Stimulated activated CD4-positive, alpha-beta T cell treated with anti-CD3 and anti-CD28 coated beads, Interleukin-1b, Interleukin-23, amount 100 ng/mL, for 4 hours (primary cell): ENCODE measurements at regions not wholly inside any gene's neighbourhood (a gene's known extent, or its start where the extent isn't known, plus 50 kb on each side); places are given as distances from the start of the nearest gene placed in this dataset.
"Not testable (repeated sequence)": the region's sequence is repeated elsewhere in the genome, so short reads cannot be mapped to it uniquely, and the experiment has no call there.

Source experiments
- DNase-seq, 2 donors: peaks; one replicate each; pipeline ENCODE4 v3.0.0-alpha.2; 2020; ENCODE audit warnings: low read depth in 2 of 2

- DNase-seq: no peak
Observed at GRCh38 chr1:19024532-19024931, 68.1 kb upstream of the IFFO2 start.

- DNase-seq: no peak
Observed at GRCh38 chr1:19023787-19024186, 67.3 kb upstream of the IFFO2 start.

- no peak for DNase-seq
Observed at GRCh38 chr1:19021845-19022244, 65.4 kb upstream of the IFFO2 start.

- not testable (repeated sequence) for DNase-seq
Observed at GRCh38 chr1:19019288-19019687, 62.8 kb upstream of the IFFO2 start.

GRCh38 chr1:19015476-19015875 lies 59.0 kb upstream of the IFFO2 start:
- DNase-seq: no peak

GRCh38 chr1:19014765-19015164 lies 58.3 kb upstream of the IFFO2 start:
- no peak for DNase-seq

GRCh38 chr1:19013826-19014548 lies 57.5 kb upstream of the IFFO2 start:
- DNase-seq: no peak

- DNase-seq: no peak
Observed at GRCh38 chr1:19011845-19012231, 55.4 kb upstream of the IFFO2 start.

GRCh38 chr1:19010995-19011844 lies 54.7 kb upstream of the IFFO2 start:
- peak; percentile 63 for DNase-seq

- no peak for DNase-seq
Observed at GRCh38 chr1:19010503-19010902, 54.0 kb upstream of the IFFO2 start.

- no peak for DNase-seq
Observed at GRCh38 chr1:19009882-19010321, 53.4 kb upstream of the IFFO2 start.

- no peak for DNase-seq
Observed at GRCh38 chr1:19009126-19009881, 52.8 kb upstream of the IFFO2 start.

- no peak for DNase-seq
Observed at GRCh38 chr1:19007491-19008441, 51.3 kb upstream of the IFFO2 start.

GRCh38 chr1:19006837-19007271 lies 50.4 kb upstream of the IFFO2 start:
- no peak for DNase-seq
